Tibial nerve (tissue), 4 donors: ENCODE measurements at regions not wholly inside any gene's neighbourhood (a gene's known extent, or its start where the extent isn't known, plus 50 kb on each side); places are given as distances from the start of the nearest gene placed in this dataset.

Experiments used
- EP300 ChIP-seq, 2 donors: sonication (generic); formaldehyde crosslinking; IDR thresholded peaks; one replicate each; pipeline ENCODE4 v1.6.1; 2017; ENCODE audit warnings: antibody characterized with exemption in 2 of 2, mild to moderate bottlenecking in 1 of 2
- POLR2A ChIP-seq, 2 donors: fragments of 450-650 bp; IDR thresholded peaks; one replicate each; pipeline ENCODE4 v1.6.1; 2017; ENCODE audit warnings: antibody characterized with exemption in 2 of 2, mild to moderate bottlenecking in 2 of 2, moderate library complexity in 2 of 2
- TF ChIP-seq, protein P1 (sequence below), 5 experiments: fragments of 200-600 bp in 3 of 5; fragments of 450-650 bp in 2 of 5; sonication (generic) in 3 of 5; IDR thresholded peaks; one replicate each; pipeline ENCODE4 v1.5.1; 2016 to 2019; ENCODE audit warnings: antibody characterized with exemption in 5 of 5, mild to moderate bottlenecking in 3 of 5, moderate library complexity in 2 of 5

DNA sequence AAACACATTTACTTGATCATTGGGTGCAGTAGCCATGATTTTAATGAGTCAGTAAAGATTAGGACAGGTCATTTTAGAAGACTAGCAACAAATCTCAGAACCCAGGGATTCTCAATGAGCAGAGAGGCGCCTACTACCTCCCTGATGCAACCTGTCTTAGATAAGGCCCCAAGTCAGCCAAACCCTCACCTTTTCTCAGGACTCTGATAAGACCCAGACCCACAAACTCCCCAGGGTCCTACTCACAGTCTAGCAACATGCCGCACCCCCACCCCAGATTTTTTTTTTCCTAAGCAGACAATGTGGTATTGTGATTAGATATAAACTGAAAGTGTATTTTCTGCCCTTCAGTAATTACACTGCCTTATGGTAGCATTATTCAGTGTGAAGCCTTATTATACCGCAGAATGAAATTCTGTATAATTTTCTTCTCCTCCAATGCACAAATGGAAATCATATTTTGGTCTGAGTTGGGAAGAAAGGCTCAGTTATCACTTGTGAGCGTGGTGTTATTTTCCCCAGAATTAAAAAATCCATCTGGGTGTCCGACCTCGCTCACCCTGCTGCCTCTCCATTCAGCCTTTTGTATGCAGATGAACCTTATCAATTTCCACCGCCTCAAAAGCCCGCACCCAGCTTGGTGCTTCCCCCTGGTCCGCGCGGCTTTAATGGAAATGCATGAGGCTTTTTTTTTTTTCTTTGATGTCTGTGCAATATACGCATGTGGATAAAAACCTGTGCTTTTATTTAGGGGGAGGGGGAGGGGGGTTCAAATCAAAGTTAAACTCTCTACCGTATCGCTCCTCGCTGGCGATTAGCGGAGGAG, 122.0 kb upstream of the SOX14 start:
- TF ChIP-seq, protein P1, sequence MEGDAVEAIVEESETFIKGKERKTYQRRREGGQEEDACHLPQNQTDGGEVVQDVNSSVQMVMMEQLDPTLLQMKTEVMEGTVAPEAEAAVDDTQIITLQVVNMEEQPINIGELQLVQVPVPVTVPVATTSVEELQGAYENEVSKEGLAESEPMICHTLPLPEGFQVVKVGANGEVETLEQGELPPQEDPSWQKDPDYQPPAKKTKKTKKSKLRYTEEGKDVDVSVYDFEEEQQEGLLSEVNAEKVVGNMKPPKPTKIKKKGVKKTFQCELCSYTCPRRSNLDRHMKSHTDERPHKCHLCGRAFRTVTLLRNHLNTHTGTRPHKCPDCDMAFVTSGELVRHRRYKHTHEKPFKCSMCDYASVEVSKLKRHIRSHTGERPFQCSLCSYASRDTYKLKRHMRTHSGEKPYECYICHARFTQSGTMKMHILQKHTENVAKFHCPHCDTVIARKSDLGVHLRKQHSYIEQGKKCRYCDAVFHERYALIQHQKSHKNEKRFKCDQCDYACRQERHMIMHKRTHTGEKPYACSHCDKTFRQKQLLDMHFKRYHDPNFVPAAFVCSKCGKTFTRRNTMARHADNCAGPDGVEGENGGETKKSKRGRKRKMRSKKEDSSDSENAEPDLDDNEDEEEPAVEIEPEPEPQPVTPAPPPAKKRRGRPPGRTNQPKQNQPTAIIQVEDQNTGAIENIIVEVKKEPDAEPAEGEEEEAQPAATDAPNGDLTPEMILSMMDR (IDR thresholded peaks at IDR 0.05) = no peak
- TF ChIP-seq POLR2A (IDR thresholded peaks at IDR 0.05) (no peak), EP300 (IDR thresholded peaks at IDR 0.05) (no peak)
